GM18951 (cell line): ENCODE measurements at regions not wholly inside any gene's neighbourhood (a gene's known extent, or its start where the extent isn't known, plus 50 kb on each side); places are given as distances from the start of the nearest gene placed in this dataset.

Experiments
- POLR2A ChIP-seq: IDR thresholded peaks from 4 replicates; pipeline ENCODE4 v1.6.1; 2011; ENCODE audit warnings: mild to moderate bottlenecking; ENCODE audit not compliant: insufficient read length, insufficient read depth; ENCODE audit errors: extremely low read depth
- in situ Hi-C: fragments of 300-500 bp; cut with MboI; formaldehyde crosslinking; loops from one replicate; pipeline ENCODE4 v1.12.0; 2022; ENCODE audit warnings: low sequenced_read_pairs, mixed read lengths, inconsistent platforms; ENCODE audit not compliant: unreplicated experiment

DNA sequence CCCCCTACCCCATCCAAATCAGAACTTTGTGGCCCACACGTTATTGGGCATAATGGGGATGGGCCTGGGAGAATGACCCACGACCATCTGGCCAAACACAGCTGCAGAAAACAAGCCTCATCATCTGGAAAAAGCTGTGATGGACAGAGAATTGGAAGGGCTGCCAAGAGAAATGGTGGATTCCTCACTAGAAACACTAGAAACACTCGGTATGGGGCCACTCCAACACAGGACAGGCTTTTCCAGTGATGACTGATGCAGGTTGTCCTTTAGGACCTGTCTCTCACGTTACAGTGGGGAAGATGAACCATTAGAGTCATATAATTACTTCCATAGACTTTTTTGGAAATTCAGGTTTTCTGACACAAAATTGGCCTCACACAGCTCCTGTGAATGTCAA lies 172.4 kb upstream of the TARS1 start:
- in situ Hi-C loops: no loop called here
- TF ChIP-seq POLR2A: no peak

GRCh38 chr5:33270671-33271070 lies 170.1 kb upstream of the TARS1 start:
- in situ Hi-C loops: no loop called here
- no peak for TF ChIP-seq POLR2A

GRCh38 chr5:33271606-33272005 lies 169.2 kb upstream of the TARS1 start:
- in situ Hi-C loops: no loop called here
- TF ChIP-seq POLR2A: no peak

DNA sequence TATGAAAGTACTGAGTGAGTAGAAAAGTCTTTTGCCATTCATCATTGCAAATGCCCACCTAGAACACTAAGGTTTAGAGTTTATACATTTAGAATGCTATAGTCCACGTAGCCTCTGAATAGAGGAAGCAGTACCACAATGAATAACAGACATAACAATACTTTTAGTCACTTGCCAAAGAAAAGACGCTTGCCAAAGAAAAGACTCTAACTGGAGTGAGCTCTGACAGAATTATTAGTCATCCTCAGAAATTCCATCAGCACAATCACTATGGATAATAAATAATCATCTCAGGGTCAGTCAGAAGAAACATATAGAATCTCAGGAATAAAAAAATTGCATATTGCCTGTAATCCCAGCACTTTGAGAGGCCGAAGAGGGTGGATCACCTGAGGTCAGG lies 168.5 kb upstream of the TARS1 start:
- TF ChIP-seq POLR2A: no peak
- in situ Hi-C loops: no loop called here

- in situ Hi-C loops: no loop called here
- TF ChIP-seq POLR2A: no peak
Measured at GRCh38 chr5:33273985-33274384, 166.8 kb upstream of the TARS1 start.

DNA sequence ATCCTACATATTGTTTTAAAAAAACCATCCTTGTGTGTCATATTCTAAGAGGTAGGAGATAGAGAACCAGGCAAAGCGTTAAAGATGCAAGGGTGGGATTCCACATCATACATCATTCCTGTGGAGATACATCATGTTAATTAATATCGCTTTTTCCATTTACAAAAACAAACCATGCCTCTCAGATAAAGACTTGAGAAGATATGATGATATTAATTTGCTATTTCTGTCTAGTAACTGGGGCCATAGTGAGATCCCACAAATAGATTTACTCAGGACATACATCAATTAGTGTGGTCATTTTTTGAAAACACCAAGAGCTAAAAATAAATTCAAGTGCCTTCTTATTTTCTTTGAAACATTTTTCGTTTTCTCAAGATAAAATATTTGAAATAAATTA lies 165.4 kb upstream of the TARS1 start:
- in situ Hi-C loops: no loop called here
- no peak for TF ChIP-seq POLR2A

DNA sequence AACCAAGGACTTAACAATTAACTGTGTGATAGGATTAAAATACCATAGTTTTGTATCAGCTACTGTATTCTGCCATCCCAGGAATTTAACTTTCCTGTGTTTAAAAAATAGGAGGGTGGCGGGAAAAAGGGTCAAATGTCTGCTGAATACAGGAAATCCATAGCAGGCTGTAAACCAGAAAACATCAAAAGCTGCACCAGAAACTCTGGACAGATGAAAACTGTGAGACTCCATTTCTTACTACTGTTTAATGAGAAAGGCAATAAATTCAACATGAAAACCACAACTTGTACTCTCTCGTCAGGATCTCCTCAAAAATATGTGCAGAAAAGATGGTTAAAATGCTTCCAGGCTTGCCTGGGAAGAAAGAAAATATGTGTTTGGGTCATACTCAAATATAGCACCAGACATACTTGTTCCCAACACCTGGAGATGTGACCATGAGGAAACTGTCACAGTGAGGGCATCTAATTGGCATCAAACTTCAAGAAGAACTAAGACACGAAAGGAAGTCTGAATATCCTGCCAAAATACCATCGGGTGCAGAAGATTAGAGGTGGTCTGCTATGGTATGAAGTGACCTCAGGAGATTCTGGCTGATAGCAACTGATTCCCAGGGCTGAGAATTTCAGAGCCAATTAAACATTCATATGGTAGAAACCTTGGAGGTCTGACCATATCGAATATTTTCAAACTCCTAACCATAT lies 164.7 kb upstream of the TARS1 start:
- no peak for TF ChIP-seq POLR2A
- in situ Hi-C loops: no loop called here

DNA sequence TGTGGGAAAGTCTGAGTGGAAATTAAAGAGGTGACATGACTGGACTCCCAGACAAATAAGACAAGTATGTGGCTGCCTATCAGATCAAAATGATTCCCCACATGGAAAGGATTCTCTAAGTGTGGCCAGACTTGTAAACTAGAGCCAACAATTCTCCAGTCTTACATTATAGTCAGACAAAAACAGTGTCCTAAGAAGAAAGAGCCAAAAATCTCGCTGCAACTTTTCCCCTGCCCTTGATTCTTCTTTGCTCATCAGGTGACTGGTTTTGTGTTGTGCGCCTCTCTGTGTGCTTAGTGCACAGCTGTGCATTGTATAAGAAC lies 164.2 kb upstream of the TARS1 start:
- in situ Hi-C loops: no loop called here
- TF ChIP-seq POLR2A: no peak

DNA sequence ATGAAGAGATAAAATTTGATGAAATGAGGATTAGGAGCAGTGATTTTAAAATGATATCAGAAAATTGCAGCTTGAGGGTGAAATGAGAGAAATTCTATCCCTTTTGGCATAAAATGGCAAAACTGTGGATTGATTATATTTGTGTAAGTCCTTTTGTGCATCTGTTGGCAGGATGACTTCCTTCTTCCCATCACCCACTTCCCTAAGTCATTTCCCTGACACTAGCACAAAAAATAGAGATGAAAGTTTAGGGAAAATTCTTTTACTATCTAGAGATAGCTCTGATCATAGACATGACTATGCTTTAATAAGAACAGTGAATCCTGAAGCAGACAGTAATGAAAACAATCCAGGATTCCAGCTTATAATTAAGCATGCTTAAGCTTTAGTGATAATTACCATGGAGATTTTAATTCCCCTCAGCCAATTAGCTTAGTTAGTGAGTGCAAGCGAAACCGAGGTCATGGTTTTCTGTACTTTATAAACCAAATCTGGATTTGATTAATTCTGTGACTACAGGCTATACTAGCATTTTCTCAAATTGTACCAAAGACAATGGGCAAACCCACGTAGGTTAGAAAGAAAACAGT lies 163.6 kb upstream of the TARS1 start:
- TF ChIP-seq POLR2A: no peak
- in situ Hi-C loops: no loop called here

GRCh38 chr5:33281431-33281843 lies 159.3 kb upstream of the TARS1 start:
- no peak for TF ChIP-seq POLR2A
- in situ Hi-C loops: no loop called here

- in situ Hi-C loops: no loop called here
Measured at GRCh38 chr5:33282157-33282556, 158.6 kb upstream of the TARS1 start.

GRCh38 chr5:33282696-33283095 lies 158.1 kb upstream of the TARS1 start:
- TF ChIP-seq POLR2A: no peak
- in situ Hi-C loops: no loop called here

More at GRCh38 chr5:33282157-33282556, 158.6 kb upstream of the TARS1 start:
- TF ChIP-seq POLR2A: no peak

DNA sequence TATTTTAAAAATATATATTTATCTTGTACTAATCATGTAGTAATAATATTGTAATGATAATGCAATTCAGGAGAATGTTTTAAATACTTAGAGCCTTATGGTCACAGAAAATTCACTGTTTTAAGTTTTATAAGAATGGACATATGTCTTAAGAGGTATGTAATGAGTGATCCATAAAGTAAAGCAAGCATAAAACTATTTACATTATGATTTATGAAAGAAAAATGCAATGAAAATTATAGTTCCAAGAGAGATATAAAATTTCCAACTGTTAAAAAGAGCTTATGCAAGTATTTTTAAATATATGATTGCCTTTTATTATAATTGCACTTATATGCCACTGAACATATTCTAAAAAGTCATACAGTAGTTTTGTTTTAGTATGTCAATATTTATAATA lies 157.5 kb upstream of the TARS1 start:
- in situ Hi-C loops: no loop called here
- TF ChIP-seq POLR2A: no peak

DNA sequence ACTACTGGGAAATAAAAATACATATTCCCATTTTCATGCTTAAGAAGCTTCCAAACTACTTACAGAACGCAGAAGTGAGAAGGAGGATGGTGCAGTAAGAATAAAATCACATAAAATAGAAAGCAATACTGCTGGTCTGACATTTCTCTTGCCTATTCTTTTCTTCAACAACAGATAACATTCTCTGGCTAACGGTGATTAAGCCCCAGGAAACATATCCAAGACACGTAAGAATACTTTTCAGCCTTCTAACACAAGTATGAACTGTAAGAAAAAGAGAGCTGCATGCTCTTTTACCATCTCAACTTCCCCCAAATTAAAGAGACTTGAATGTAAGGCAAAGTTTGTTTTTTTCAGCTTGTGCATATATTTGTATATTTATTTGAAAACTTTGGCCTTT lies 156.1 kb upstream of the TARS1 start:
- in situ Hi-C loops: no loop called here
- TF ChIP-seq POLR2A: no peak
